Cardiac fibroblast (primary cell): ENCODE measurements at regions not wholly inside any gene's neighbourhood (a gene's known extent, or its start where the extent isn't known, plus 50 kb on each side); places are given as distances from the start of the nearest gene placed in this dataset.

Experiments
- DNase-seq, 2 donors: peaks; one replicate each; pipeline versions ENCODE4 v3.0.0 to v3.0.0-alpha.2; 2010; ENCODE audit warnings: low read depth in 2 of 2
- H3K4me3 ChIP-seq, 2 donors: replicated peaks in 1 of 2; 1 replicate in 1 of 2; 2 replicates in 1 of 2; pipeline ENCODE4 v1.5.1; 2011; ENCODE audit warnings: low read depth in 2 of 2, low read length in 2 of 2, mild to moderate bottlenecking in 2 of 2, moderate library complexity in 1 of 2
- TF ChIP-seq, protein P1 (sequence below): IDR thresholded peaks from one replicate; pipeline ENCODE4 v1.5.1; 2011; ENCODE audit warnings: low read depth, mild to moderate bottlenecking, low read length, inconsistent platforms

GRCh38 chr5:27315363-27316270 is 277.2 kb upstream of the CDH9 start:
- DNase-seq, result peak; percentile 64 to 73
- no peak overlapping the region for H3K4me3 ChIP-seq
- TF ChIP-seq, protein P1, sequence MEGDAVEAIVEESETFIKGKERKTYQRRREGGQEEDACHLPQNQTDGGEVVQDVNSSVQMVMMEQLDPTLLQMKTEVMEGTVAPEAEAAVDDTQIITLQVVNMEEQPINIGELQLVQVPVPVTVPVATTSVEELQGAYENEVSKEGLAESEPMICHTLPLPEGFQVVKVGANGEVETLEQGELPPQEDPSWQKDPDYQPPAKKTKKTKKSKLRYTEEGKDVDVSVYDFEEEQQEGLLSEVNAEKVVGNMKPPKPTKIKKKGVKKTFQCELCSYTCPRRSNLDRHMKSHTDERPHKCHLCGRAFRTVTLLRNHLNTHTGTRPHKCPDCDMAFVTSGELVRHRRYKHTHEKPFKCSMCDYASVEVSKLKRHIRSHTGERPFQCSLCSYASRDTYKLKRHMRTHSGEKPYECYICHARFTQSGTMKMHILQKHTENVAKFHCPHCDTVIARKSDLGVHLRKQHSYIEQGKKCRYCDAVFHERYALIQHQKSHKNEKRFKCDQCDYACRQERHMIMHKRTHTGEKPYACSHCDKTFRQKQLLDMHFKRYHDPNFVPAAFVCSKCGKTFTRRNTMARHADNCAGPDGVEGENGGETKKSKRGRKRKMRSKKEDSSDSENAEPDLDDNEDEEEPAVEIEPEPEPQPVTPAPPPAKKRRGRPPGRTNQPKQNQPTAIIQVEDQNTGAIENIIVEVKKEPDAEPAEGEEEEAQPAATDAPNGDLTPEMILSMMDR, result no peak

DNA sequence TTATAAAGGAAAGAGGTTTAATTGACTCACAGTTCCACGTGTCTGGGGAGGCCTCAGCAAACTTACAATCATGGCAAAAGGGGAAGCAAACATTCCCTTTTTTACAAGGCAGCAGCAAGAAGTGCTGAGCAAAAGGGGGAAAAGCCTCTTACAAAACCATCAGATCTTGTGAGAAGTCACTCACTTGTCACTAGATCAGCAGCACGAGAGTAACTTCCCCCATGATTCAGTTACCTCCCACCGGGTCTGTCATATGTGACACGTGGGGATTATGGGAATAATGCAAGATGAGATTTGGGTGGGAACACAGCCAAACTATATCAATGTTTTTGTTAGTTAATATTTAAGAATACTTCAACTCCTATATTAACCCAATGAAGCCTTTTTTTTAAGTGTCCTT is 275.2 kb upstream of the CDH9 start:
- no peak for DNase-seq
- TF ChIP-seq, protein P1, result no peak
- H3K4me3 ChIP-seq, result no peak overlapping the region

GRCh38 chr5:27312291-27312893 is 274.0 kb upstream of the CDH9 start:
- no peak overlapping the region for H3K4me3 ChIP-seq
- TF ChIP-seq, protein P1, result no peak
- DNase-seq, result no peak

- H3K4me3 ChIP-seq, result no peak overlapping the region
- TF ChIP-seq, protein P1, result no peak
- DNase-seq, result peak; percentile 32 to 65
Observed at GRCh38 chr5:27311544-27311943, 273.2 kb upstream of the CDH9 start.

GRCh38 chr5:27308153-27308552 is 269.8 kb upstream of the CDH9 start:
- no peak overlapping the region for H3K4me3 ChIP-seq
- TF ChIP-seq, protein P1, result no peak
- peak in 1 of 2 donors; percentile 41 for DNase-seq

GRCh38 chr5:27290172-27290571 is 251.8 kb upstream of the CDH9 start:
- peak in 1 of 2 donors; percentile 0 for DNase-seq
- H3K4me3 ChIP-seq, result no peak overlapping the region
- TF ChIP-seq, protein P1, result no peak
